ENCODE measurements at regions not wholly inside any gene's neighbourhood (a gene's known extent, or its start where the extent isn't known, plus 50 kb on each side); places are given as distances from the start of the nearest gene placed in this dataset.

- no peaks in the 10 kb centered on the region for H3K4me1 ChIP-seq
- peak; percentile 87 for ATAC-seq
- 39 to 40% methylated on average over 8 to 11 of the region's 11 CpGs for WGBS, 2 donors (ENCODE audit: low coverage in 1 of 2)
- H3K27ac ChIP-seq: peak overlapping the region in 3 of 4 donors; percentile 36 to 62 (median 50)
- no peak overlapping the region for H3K4me3 ChIP-seq
- H3K9me3 ChIP-seq: peaks cover 0 to 9% (median 0%) of the 10 kb centered on the region in 3 donors
- no peaks in the 10 kb centered on the region for H3K27me3 ChIP-seq
- TF ChIP-seq POLR2A (IDR thresholded peaks at IDR 0.05) (no peak), POLR2AphosphoS5 (IDR thresholded peaks at IDR 0.05) (peak; percentile 32), CTCF (IDR thresholded peaks at IDR 0.05) (no peak), EP300 (IDR thresholded peaks at IDR 0.05) (no peak)
- H3K36me3 ChIP-seq: no peaks in the 10 kb centered on the region
Measured at GRCh38 chr13:30847650-30848307, 58.3 kb upstream of the MEDAG start.

GRCh38 chr13:30848332-30849027 lies 57.6 kb upstream of the MEDAG start:
- H3K36me3 ChIP-seq: no peaks in the 10 kb centered on the region
- H3K4me3 ChIP-seq: no peak overlapping the region
- TF ChIP-seq POLR2A (IDR thresholded peaks at IDR 0.05) (no peak), POLR2AphosphoS5 (IDR thresholded peaks at IDR 0.05) (no peak), CTCF (IDR thresholded peaks at IDR 0.05) (no peak), EP300 (IDR thresholded peaks at IDR 0.05) (no peak)
- WGBS, 2 donors (ENCODE audit: low coverage in 1 of 2): 69 to 81% methylated on average over 5 of the region's 5 CpGs
- no peaks in the 10 kb centered on the region for H3K27me3 ChIP-seq
- ATAC-seq: no peak
- H3K27ac ChIP-seq: peak overlapping the region in 1 of 4 donors; percentile 7
- peaks cover 0 to 9% (median 0%) of the 10 kb centered on the region in 3 donors for H3K9me3 ChIP-seq
- H3K4me1 ChIP-seq: no peaks in the 10 kb centered on the region

- H3K27ac ChIP-seq: no peak overlapping the region
- H3K4me3 ChIP-seq: no peak overlapping the region
- TF ChIP-seq POLR2AphosphoS5 (IDR thresholded peaks at IDR 0.05) (no peak), CTCF (IDR thresholded peaks at IDR 0.05) (no peak), POLR2A (IDR thresholded peaks at IDR 0.05) (no peak), EP300 (IDR thresholded peaks at IDR 0.05) (no peak)
- WGBS, 2 donors (ENCODE audit: low coverage in 1 of 2): 83 to 86% methylated on average over 4 of the region's 4 CpGs
- no peaks in the 10 kb centered on the region for H3K27me3 ChIP-seq
- H3K4me1 ChIP-seq: no peaks in the 10 kb centered on the region
- H3K9me3 ChIP-seq: peaks cover 0 to 9% (median 0%) of the 10 kb centered on the region in 3 donors
- ATAC-seq: no peak
- no peaks in the 10 kb centered on the region for H3K36me3 ChIP-seq
Measured at GRCh38 chr13:30849611-30850010, 56.5 kb upstream of the MEDAG start.

GRCh38 chr13:30850204-30850866 lies 55.7 kb upstream of the MEDAG start:
- no peak for ATAC-seq
- Histone ChIP-seq H3K9me3 (peaks cover 0 to 9% (median 0%) of the 10 kb centered on the region in 3 donors), H3K27ac (no peak overlapping the region), H3K4me1 (no peaks in the 10 kb centered on the region), H3K27me3 (no peaks in the 10 kb centered on the region), H3K4me3 (no peak overlapping the region), H3K36me3 (no peaks in the 10 kb centered on the region)
- 84 to 90% methylated on average over 2 of the region's 2 CpGs for WGBS, 2 donors (ENCODE audit: low coverage in 1 of 2)
- no peak for TF ChIP-seq EP300 (IDR thresholded peaks at IDR 0.05)
- no peak for TF ChIP-seq POLR2A (IDR thresholded peaks at IDR 0.05)
- no peak for TF ChIP-seq POLR2AphosphoS5 (IDR thresholded peaks at IDR 0.05)
- TF ChIP-seq CTCF (IDR thresholded peaks at IDR 0.05): no peak

Data from gastroesophageal sphincter (tissue), 4 donors.